GM18907 (cell line): ENCODE measurements at regions not wholly inside any gene's neighbourhood (a gene's known extent, or its start where the extent isn't known, plus 50 kb on each side); places are given as distances from the start of the nearest gene placed in this dataset.
"Not testable (repeated sequence)": the region's sequence is repeated elsewhere in the genome, so short reads cannot be mapped to it uniquely, and the experiment has no call there.

ENCODE experiments used
- ATAC-seq: cut with Tn5 transposase; IDR thresholded peaks from one replicate; pipeline ENCODE4 v1.9.1; 2021; ENCODE audit warnings: mild to moderate bottlenecking, moderate library complexity; ENCODE audit not compliant: unreplicated experiment

DNA sequence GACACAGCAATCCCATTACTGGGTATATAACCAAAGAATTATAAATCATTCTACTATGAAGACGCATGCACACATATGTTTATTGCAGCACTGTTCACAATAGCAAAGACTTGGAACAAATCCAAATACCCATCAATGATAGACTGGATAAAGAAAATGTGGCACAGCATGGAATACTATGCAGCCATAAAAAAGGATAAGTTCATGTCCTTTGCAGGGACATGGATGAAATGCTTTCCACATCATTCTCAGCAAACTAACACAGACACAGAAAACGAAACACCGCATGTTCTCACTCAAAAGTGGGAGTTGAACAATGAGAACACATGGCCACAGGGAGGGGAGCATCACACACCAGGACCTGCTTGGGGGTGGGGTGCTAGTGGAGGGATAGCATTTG lies 613.0 kb downstream of the RFPL4B start:
- not testable (repeated sequence) for ATAC-seq

DNA sequence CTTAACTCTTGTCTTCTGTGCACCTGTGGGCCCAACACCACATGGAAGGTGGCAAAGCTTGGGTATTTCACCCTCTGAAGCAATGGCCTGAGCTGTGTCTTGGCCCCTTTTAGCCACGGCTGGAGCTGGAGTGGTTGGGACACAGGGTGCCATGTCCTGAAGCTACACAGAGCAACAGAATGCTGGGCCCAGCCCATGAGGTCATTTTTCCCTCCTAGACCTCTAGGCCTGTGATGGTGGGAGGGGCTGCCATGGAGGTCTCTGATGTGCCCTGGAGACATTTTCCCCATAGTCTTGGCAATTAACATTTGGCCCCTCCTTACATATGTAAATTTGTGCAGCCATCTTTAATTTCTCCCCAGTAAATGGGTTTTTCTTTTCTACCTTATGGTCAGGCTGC lies 620.8 kb downstream of the RFPL4B start:
- ATAC-seq = no peak

DNA sequence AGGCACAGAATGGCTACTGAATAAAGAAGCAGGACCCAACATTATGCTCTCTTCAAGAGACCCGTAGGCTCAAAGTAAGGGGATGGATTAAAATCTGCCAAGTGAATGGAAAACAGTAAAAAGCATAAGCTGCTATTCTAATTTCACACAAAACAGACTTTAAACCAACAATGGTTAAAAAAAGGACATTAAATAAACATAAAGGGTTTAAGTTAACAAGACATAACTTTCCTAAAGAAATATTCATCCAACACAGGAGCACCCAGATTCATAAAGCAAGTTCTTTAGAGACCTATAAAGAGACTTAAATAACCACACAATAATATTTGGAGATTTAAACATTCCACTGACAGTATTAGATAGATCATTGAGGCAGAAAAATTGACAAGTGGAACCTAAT lies 624.5 kb downstream of the RFPL4B start:
- ATAC-seq = no peak

DNA sequence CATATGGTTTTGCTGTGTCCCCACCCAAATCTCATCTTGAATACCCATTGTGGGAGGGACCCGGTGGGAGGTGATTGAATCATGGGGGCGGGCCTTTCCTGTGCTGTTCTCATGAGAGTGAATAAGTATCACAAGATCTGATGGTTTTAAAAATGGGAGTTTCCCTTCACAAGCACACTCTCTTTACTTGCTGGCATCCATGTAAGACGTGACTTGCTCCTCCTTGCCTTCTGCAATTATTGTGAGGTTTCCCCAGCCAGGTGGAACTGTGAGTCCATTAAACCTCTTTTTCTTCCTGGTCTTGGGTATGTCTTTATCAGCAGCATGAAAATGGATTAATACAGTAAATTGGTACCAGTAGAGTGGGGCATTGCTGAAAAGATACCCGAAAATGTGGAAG lies 627.8 kb downstream of the RFPL4B start:
- not testable (repeated sequence) for ATAC-seq

DNA sequence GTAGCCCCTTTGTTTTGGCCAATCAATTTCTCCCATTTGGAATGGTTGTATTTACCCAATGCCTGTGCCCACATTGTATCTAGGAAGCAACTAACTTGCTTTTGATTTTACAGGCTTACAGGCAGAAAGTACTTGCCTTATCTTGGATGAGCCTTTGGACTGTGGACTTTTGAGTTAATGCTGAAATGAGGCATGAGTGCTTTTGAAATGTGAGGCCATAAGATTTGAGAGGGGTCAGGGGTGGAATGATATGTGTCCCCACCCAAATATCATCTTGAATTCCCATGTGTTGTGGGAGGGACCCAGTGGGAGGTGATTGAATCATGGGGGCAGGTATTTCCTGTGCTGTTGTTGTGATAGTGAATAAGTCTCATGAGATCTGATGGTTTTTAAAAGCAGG lies 629.4 kb downstream of the RFPL4B start:
- ATAC-seq = not testable (repeated sequence)

DNA sequence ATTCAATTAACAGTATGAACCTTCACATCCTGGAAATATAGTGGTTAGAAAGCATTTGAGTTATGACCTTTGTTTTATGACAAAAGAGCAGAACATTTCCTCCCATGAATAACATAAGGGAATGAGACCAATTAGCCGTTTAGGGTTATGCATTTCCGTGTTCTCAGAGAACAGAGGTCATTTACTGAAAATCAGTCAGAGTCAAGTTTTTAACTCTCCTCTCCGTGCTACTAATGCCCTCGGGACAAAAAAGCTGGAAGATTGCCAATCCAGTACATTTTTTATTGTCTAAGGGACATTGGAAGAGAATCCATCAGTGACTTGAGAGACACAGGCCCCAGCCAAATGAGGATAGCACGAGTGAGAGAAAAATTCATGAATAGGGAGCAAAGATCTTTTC lies 632.7 kb downstream of the RFPL4B start:
- no peak for ATAC-seq

DNA sequence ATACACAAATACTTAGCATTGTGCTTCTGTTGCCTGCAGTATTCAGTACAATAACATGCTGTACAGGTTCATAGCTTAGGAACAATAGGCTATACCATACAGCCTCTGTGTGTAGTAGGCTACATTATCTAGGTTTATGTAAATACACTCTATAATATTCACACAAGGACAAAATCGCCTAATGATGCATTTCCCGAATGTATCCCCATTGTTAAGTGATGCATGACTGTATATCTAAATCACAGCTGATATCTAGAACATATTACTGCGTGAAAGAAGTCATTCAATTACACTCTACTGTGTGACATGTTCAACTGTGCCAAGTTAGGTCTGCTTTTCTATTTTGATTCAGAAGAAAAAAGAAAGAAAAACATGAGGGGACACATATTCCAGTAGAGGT lies 633.5 kb downstream of the RFPL4B start:
- ATAC-seq = no peak

DNA sequence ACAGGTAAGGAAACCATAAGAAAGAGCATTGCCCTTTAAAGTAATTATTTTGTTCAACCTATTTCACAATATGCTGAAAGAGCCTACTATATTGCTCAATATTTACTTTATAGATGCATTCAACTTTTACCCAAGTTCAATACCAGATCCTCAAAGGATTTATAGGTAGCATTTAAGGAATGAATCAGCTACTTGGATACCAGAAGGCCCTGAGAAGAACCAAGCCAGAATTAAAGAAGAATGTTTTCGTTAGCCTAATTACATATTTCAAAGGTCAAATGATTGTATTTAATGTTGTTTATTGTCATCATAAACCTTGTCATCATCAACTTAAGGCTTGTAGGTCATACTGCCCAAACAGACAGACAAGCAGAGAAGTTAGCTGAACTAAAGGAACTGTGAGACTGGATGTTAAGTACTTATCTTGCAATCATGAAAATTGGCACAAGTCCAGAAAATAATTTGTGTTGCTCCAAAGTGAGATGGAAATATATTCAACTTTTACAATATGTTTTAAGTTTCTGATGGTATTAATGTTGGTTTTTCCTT lies 636.7 kb downstream of the RFPL4B start:
- no peak for ATAC-seq

DNA sequence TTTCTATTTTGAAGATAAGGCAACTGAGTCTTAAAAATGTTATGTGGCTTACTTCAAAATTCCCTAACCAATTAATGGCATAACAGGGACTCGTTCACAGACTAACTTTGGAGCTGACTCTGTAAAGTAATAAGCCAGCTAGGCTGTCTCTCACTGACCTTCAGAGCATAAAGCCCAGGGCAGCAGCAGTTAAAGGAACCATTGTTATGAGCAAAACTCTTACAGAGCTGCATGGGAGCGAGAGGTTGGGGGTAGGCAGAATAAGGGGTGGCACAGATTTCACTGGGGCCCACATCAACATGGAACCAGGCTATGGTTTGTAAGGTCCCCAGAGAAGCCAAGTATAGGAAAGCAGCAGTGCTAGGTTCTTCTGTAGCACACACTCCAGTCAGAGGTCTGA lies 637.8 kb downstream of the RFPL4B start:
- no peak for ATAC-seq

DNA sequence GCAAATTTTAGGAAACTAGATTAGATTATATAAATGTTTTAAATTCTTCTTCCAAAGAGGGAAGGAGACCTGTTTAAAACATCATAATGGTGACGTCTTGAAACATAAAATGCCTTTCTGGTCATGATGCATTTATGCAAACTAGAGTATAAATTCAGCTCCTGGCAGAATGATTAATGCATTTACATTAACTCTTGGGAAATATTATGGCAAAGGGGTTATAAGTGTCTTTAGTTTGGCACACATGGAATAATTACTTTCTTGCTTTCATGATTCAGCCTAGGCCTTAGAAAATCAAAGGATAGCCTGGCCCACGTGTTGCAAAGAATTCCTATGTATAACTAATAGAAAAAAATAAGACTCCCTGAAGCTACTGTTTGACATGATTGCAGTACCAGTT lies 639.2 kb downstream of the RFPL4B start:
- ATAC-seq = no peak

DNA sequence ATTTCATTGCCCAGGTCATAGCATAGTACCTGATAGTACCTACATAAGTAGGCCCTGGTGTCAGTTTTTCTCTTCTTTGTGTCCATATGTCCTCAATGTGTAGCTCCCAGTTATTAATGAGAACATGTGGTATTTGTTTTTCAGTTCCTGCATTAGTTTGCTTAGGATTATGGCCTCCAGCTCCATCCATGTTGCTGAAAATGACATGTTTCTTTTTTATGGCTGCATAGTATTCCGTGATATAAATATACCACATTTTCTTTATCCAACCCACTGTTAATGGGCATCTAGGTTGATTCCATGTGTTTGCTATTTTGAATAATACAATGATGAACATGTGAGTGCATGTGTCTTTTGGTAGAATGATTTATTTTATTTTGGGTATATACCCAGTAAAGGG lies 641.6 kb downstream of the RFPL4B start:
- no peak for ATAC-seq

DNA sequence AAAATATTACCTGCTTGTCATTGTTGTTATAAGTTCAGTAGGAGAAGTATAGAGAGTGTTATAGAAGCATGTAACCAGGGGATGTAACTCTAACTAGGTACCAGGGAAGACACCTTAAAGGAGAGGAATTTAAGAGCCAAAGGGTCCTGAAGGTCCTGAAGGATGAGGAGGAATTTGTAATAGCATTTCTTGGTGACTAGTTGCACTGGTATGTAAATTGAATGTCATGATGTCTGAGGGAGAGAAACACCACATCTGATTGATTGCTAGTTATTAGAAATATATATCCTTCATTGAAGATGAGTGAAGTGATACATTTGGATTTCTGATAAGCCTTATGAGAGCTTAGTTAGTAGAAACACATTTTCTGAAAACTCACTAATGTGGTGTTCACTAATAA lies 643.8 kb downstream of the RFPL4B start:
- ATAC-seq = no peak

DNA sequence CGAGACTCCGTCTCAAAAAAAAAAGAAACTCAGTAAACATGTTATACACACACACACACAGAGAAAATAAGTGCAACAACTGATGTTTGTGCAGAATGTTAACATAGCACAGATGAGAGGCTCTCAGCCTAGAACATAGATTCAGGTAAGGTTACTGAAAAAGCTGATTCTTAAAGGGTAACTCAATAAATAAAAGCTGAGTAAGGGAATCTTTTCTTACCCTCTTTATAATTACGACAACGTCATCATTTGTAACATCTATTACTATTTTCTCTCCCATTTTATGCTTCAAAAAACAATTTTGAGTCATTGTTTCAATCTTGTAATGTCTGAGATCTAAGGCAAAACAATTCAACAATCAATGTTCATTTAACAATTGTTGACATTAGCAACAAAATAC lies 644.8 kb downstream of the RFPL4B start:
- no peak for ATAC-seq

DNA sequence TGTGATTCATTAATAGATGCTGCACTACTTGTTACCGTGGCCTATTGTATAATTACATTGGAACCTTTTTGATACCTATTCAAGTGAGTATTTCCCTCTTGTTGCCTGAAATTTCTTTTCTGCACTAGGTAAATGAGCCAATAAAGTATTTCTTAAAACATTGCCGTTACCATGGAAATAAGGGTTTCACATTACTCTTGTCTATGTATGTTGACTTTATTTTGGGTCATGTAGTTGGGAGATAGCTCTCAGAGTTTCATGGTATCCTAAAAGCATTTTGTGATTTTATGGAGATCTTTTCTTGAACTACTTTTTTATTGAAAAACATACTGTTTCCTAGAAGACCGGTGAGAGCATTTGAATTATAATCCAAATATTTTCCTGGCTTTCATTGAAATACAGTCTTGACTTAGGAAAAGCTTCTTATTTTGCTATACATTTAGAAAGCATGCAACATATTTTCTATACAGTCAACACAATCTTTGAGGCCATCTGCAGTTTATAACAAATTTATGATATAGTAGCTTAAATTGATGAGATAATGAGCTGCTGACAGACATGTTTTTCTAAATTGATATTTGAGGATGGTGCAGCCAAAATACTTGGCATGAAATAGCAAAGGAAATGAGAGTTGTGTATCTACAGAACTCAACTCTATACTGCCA lies 650.4 kb downstream of the RFPL4B start:
- no peak for ATAC-seq

DNA sequence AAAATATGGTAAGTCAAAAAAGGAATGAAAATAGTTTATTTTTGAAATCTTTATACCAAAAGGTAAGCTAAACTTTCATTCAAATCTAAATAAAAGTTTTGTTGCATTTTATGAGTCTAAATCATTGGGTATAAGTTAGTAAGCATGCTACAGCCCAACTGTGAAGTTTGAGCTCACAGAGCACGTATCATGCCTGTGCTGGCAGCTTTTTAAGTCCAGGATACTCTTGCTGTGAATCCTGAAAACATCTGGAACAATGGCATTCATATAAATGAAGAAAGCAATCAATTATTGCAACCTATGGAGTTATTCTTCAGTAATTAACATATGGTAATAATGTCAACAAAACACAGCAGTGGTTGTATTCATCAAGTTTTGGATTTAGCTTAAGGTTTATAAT lies 656.9 kb downstream of the RFPL4B start:
- no peak for ATAC-seq

DNA sequence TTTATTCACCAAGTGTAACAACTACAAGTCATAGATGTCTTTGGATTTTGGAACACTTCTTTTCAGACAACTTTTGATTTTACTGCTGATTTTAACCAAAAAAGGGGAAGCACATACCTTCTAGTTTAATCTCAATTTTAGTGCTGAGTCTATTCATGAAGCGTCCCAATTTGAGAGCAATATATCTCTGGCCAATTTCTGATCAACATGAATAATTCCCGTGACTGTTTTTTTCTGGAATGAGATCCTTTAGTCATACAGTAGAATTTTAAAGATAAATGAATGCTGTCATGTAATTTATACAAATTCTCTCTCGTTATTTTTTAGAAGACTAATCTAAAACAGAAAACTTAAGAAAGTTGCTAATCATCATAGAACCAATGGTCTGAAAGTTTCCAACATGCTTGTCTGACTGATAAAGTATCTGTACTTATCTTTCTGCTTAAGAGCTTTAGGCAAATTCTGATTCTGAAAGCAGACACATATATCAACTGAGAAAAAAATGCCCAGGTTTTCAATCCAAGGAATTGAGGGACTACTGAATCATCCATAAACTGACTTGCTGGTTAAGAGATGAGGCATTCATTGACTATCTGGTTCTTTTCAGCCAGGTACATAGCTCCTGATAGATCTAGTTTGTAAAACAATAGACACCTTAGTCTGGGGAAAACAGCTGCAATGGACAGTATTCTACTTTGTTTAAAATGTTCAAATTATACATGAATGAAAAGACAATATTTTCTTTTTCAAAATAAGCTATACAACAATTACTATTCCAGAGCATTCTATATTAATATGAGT lies 657.5 kb downstream of the RFPL4B start:
- ATAC-seq = no peak

DNA sequence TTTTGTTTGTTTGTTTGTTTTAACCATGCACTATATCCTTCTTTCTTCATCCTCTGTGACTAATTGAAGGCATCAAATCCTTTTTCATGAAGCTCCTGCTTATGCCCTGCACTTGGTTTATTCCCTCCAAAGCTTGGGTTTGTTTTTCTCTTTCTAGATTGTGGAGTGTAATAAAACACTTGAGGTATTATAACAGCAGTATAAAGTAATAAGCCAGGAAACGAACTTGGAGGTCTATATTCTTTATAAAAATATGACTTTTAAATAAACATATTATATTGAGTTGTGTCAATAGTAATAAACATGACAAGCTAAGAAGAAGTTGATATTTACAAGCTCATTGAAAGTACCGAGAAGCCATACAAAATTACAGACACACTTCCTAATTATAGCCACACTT lies 659.4 kb downstream of the RFPL4B start:
- ATAC-seq = no peak

DNA sequence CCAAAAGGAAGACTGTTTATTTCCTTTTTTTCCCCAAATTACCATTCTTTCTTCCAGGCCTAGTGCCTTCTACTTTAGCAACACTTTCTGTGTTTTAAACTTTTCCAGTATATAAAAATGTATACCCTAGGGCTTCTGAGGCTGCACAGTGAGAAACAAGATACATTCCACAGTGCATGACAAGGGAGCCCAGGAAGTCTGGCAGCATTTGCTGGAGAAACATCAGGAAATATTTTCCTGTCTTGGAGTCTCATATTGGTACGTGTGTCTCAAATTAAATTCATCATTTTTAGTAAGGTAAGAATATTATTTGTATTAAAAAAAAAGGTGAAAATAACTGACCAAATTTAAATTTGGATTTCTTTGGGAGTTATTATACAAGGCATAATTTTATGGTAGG lies 662.6 kb downstream of the RFPL4B start:
- ATAC-seq = no peak

DNA sequence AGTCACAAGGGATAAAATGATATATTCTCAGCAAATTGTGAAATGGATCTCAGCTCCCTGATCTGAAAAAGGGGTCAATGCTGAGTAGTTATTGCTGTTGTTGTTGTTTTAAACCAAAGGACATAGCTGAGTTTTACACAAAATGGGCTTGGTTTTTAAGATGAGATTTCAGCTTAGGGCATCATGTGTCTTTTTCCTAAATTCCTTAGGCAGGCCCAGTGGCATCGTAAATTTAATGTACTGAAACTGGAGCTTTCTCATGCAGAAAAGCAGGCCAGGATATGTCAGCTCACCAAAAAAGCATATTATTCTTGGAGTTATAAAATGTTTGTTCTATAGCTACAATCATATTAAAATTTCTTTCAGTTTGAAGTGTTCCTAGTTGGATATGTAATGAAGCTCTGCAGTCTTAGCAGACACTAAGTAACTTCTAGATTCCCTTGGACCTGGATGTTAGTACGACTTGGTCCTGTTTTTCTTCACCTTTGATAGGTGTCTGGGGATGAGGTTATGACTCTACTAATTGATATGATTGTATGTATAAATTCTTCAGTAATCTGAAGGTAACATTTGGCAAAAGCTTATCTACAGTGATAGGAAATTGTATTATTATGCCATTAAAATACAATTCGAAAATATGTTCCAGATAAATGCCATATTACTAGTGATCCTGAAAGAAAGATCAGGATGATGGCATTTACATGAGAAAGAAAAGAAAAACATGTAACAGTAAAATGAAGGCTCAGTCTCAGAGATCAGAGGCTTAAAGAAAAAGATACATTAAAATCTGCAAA lies 663.3 kb downstream of the RFPL4B start:
- no peak for ATAC-seq

DNA sequence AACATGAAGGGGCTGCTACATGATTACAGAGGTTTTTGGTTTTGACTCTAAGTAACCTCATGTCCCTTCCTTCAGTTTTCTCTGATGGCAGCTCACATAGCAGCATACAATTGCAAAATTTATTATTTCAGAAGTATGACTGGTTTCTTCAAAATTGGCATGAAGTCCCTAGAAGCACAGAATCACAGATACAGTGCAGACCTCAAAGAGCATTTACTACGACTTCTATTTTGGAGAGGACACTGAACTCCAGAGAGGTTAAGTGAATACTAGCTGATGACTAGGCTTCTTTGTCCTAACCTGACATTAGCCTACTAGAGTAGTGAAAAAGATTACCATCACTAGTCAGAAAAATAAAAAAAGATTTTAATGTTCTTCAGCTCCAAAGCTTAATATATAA lies 664.3 kb downstream of the RFPL4B start:
- no peak for ATAC-seq

DNA sequence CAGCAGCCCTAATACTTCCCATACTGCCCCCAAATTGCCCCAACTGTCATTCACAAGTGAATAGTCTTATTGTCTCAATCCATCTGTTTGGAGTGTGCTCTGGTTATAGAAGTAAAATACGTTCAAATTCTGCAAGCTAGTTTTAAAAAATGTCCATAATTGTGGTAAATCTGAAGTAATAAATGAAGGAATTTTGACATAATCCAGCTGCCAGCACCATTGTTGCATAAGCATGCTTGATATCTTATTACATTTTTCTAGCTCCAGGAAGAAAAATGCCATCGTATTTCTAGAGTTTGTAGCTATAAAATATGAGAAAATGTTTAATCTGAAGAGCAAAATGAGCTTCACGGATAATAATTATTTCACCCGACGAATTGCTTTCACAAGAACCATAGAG lies 664.7 kb downstream of the RFPL4B start:
- ATAC-seq = no peak

DNA sequence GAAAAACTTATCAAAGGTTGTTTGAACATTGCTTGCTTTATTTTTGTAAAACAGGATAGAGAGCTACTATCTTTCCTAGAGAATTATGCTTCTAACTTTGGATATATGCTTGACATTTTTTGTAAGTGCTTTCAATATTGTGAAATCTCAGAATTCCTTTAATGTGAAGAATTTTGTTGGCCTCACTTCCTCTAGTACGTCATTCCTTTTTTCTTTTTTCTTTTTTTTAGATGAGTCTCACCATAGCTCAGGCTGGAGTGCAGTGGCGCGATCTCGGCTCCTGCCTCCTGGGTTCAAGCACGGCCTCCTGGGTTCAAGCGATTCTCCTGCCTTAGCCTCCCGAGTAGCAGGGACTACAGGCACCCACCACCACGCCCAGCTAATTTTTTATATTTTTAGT lies 668.1 kb downstream of the RFPL4B start:
- no peak for ATAC-seq
